ENCODE measurements at regions not wholly inside any gene's neighbourhood (a gene's known extent, or its start where the extent isn't known, plus 50 kb on each side); places are given as distances from the start of the nearest gene placed in this dataset.

GRCh38 chr10:3295582-3296151 is 123.1 kb upstream of the PITRM1 start:
- Histone ChIP-seq H3K27me3 (ENCODE audit: insufficient read depth, poor library complexity, severe bottlenecking) (no peaks in the 10 kb centered on the region), H3K27ac (replicated peaks) (no peak overlapping the region), H3K4me3 (replicated peaks; ENCODE audit: insufficient read depth, low read length) (no peak overlapping the region)
- DNase-seq (ENCODE audit: low read depth in 1 of 2, low spot score in 1 of 2) = no peak
- no peak for TF ChIP-seq SPI1 (IDR thresholded peaks at IDR 0.05; ENCODE audit: borderline replicate concordance, low read depth)
- TF ChIP-seq POLR2AphosphoS5 (IDR thresholded peaks at IDR 0.05; ENCODE audit: low read depth) = no peak
- TF ChIP-seq GABPA (IDR thresholded peaks at IDR 0.05; ENCODE audit: low read depth) = no peak
- no peak for TF ChIP-seq REST (IDR thresholded peaks at IDR 0.05; ENCODE audit: insufficient replicate concordance, low read depth)
- TF ChIP-seq CTCF (IDR thresholded peaks at IDR 0.05; ENCODE audit: insufficient read depth, low read length) = no peak

- no peak for DNase-seq (ENCODE audit: low read depth in 1 of 2, low spot score in 1 of 2)
- Histone ChIP-seq H3K4me3 (replicated peaks; ENCODE audit: insufficient read depth, low read length) (no peak overlapping the region), H3K27ac (replicated peaks) (no peak overlapping the region), H3K27me3 (ENCODE audit: insufficient read depth, poor library complexity, severe bottlenecking) (no peaks in the 10 kb centered on the region)
- TF ChIP-seq REST (IDR thresholded peaks at IDR 0.05; ENCODE audit: insufficient replicate concordance, low read depth) (no peak), SPI1 (IDR thresholded peaks at IDR 0.05; ENCODE audit: borderline replicate concordance, low read depth) (no peak), CTCF (IDR thresholded peaks at IDR 0.05; ENCODE audit: insufficient read depth, low read length) (no peak), GABPA (IDR thresholded peaks at IDR 0.05; ENCODE audit: low read depth) (no peak), POLR2AphosphoS5 (IDR thresholded peaks at IDR 0.05; ENCODE audit: low read depth) (no peak)
These were observed 122.5 kb upstream of the PITRM1 start for GRCh38 chr10:3294919-3295581.

- no peak for TF ChIP-seq POLR2AphosphoS5 (IDR thresholded peaks at IDR 0.05; ENCODE audit: low read depth)
- no peak overlapping the region for H3K27ac ChIP-seq (replicated peaks)
- no peak overlapping the region for H3K4me3 ChIP-seq (replicated peaks; ENCODE audit: insufficient read depth, low read length)
- no peak for DNase-seq (ENCODE audit: low read depth in 1 of 2, low spot score in 1 of 2)
- no peaks in the 10 kb centered on the region for H3K27me3 ChIP-seq (ENCODE audit: insufficient read depth, poor library complexity, severe bottlenecking)
These were observed 121.2 kb upstream of the PITRM1 start for GRCh38 chr10:3293581-3294431.

GRCh38 chr10:3292636-3293035 is 120.1 kb upstream of the PITRM1 start:
- DNase-seq (ENCODE audit: low read depth in 1 of 2, low spot score in 1 of 2) = no peak
- no peak overlapping the region for H3K4me3 ChIP-seq (replicated peaks; ENCODE audit: insufficient read depth, low read length)
- no peak for TF ChIP-seq REST (IDR thresholded peaks at IDR 0.05; ENCODE audit: insufficient replicate concordance, low read depth)
- H3K27me3 ChIP-seq (ENCODE audit: insufficient read depth, poor library complexity, severe bottlenecking) = no peaks in the 10 kb centered on the region
- no peak overlapping the region for H3K27ac ChIP-seq (replicated peaks)
